H1 (cell line): ENCODE measurements at regions not wholly inside any gene's neighbourhood (a gene's known extent, or its start where the extent isn't known, plus 50 kb on each side); places are given as distances from the start of the nearest gene placed in this dataset.

ENCODE experiments used
- CHD2 ChIP-seq: IDR thresholded peaks from 2 replicates; pipeline ENCODE4 v1.6.1; 2012; ENCODE audit warnings: low read length, improper control_type of control experiment
- EGR1 ChIP-seq: IDR thresholded peaks from 2 replicates; pipeline ENCODE4 v1.6.1; 2011; ENCODE audit warnings: low read depth, low read length, borderline replicate concordance
- EP300 ChIP-seq, 2 experiments: IDR thresholded peaks; 1 replicate in 1 of 2; 2 replicates in 1 of 2; pipeline ENCODE4 v1.6.1; 2011 to 2012; ENCODE audit warnings: low read depth in 2 of 2, low read length in 2 of 2, mild to moderate bottlenecking in 2 of 2, borderline replicate concordance in 1 of 2, inconsistent platforms in 1 of 2, moderate library complexity in 1 of 2
- EZH2 ChIP-seq: fragments of 200-600 bp; sonication (generic); IDR thresholded peaks from 2 replicates; pipeline ENCODE4 v1.7.1; 2012; ENCODE audit warnings: low read depth, mild to moderate bottlenecking, moderate library complexity, low read length, inconsistent platforms; ENCODE audit not compliant: severe bottlenecking
- KDM4A ChIP-seq: IDR thresholded peaks from one replicate; pipeline ENCODE4 v1.7.1; 2012; ENCODE audit warnings: low read depth, mild to moderate bottlenecking, moderate library complexity, low read length, inconsistent platforms; ENCODE audit not compliant: severe bottlenecking
- POLR2A ChIP-seq, 2 experiments: IDR thresholded peaks; 1 replicate in 1 of 2; 2 replicates in 1 of 2; pipeline ENCODE4 v1.6.1; 2011; ENCODE audit warnings: low read depth in 2 of 2, low read length in 2 of 2, mild to moderate bottlenecking in 2 of 2; ENCODE audit errors: control extremely low read depth in 1 of 2
- POLR2AphosphoS5 ChIP-seq: IDR thresholded peaks from 2 replicates; pipeline ENCODE4 v1.6.1; 2011; ENCODE audit warnings: low read depth, low read length
- TCF12 ChIP-seq: IDR thresholded peaks from 2 replicates; pipeline ENCODE4 v1.6.1; 2011; ENCODE audit warnings: low read depth, mild to moderate bottlenecking, low read length
- YY1 ChIP-seq: IDR thresholded peaks from 2 replicates; pipeline ENCODE4 v1.6.1; 2011; ENCODE audit warnings: low read depth, mild to moderate bottlenecking, low read length
- ZNF274 ChIP-seq: IDR thresholded peaks from 2 replicates; pipeline ENCODE4 v1.7.0; 2012; ENCODE audit warnings: low read length, borderline replicate concordance; ENCODE audit errors: extremely low read depth
- TF ChIP-seq, protein P1 (sequence below), 3 experiments: IDR thresholded peaks; 1 replicate in 2 of 3; 2 replicates in 1 of 3; pipeline versions ENCODE4 v1.5.1 to v1.6.1; 2011; ENCODE audit warnings: low read length in 3 of 3, mild to moderate bottlenecking in 3 of 3, inconsistent platforms in 2 of 3, low read depth in 1 of 3, moderate library complexity in 1 of 3; ENCODE audit not compliant: insufficient read depth in 1 of 3; ENCODE audit errors: control extremely low read depth in 1 of 3
- TF ChIP-seq, protein P2 (sequence below): IDR thresholded peaks from 2 replicates; pipeline ENCODE4 v1.6.1; 2011; ENCODE audit warnings: low read length, improper control_type of control experiment
- TF ChIP-seq, protein P3 (sequence below): IDR thresholded peaks from 2 replicates; pipeline ENCODE4 v1.6.1; 2012; ENCODE audit warnings: inconsistent platforms

DNA sequence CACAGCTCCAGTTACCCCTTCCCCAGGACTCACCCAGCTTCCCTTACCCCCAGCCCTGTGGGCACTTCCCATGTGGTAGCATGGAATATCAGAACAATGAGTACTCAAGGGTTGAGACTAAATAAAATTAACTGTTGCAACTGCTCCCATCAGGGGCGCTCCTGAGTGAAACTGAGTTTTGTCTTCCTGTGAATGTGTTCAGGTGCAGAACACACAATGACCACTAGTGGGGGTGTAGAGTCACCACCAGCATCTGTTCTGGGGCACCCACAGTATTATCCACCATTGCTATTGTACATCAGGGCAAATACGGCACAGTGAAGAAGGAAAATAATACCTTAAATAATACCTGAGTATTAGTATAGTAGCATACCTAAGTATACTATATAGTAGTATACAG is 689.7 kb downstream of the TBC1D22A start:
- TF ChIP-seq CHD2 (no peak), POLR2AphosphoS5 (no peak), EZH2 (no peak), POLR2A (IDR thresholded peaks at IDR 0.05; ENCODE audit: control extremely low read depth in 1 of 2, low read depth in 2 of 2, low read length in 2 of 2) (no peak), EGR1 (no peak), EP300 (IDR thresholded peaks at IDR 0.05; ENCODE audit: borderline replicate concordance in 1 of 2, low read depth in 2 of 2, low read length in 2 of 2) (no peak), YY1 (no peak), ZNF274 (no peak), KDM4A (no peak), TCF12 (no peak)
- TF ChIP-seq, protein P1, sequence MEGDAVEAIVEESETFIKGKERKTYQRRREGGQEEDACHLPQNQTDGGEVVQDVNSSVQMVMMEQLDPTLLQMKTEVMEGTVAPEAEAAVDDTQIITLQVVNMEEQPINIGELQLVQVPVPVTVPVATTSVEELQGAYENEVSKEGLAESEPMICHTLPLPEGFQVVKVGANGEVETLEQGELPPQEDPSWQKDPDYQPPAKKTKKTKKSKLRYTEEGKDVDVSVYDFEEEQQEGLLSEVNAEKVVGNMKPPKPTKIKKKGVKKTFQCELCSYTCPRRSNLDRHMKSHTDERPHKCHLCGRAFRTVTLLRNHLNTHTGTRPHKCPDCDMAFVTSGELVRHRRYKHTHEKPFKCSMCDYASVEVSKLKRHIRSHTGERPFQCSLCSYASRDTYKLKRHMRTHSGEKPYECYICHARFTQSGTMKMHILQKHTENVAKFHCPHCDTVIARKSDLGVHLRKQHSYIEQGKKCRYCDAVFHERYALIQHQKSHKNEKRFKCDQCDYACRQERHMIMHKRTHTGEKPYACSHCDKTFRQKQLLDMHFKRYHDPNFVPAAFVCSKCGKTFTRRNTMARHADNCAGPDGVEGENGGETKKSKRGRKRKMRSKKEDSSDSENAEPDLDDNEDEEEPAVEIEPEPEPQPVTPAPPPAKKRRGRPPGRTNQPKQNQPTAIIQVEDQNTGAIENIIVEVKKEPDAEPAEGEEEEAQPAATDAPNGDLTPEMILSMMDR (IDR thresholded peaks at IDR 0.05; ENCODE audit: control extremely low read depth in 1 of 3, insufficient read depth in 1 of 3, low read depth in 1 of 3, low read length in 3 of 3), result peak; percentile 12 to 59 (median 39)
- TF ChIP-seq, protein P2, sequence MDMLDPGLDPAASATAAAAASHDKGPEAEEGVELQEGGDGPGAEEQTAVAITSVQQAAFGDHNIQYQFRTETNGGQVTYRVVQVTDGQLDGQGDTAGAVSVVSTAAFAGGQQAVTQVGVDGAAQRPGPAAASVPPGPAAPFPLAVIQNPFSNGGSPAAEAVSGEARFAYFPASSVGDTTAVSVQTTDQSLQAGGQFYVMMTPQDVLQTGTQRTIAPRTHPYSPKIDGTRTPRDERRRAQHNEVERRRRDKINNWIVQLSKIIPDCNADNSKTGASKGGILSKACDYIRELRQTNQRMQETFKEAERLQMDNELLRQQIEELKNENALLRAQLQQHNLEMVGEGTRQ, result no peak
- TF ChIP-seq, protein P3, sequence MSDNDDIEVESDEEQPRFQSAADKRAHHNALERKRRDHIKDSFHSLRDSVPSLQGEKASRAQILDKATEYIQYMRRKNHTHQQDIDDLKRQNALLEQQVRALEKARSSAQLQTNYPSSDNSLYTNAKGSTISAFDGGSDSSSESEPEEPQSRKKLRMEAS, result no peak
